Glomerular visceral epithelial cell (primary cell): ENCODE measurements at regions not wholly inside any gene's neighbourhood (a gene's known extent, or its start where the extent isn't known, plus 50 kb on each side); places are given as distances from the start of the nearest gene placed in this dataset.

ENCODE experiments used
- DNase-seq: peaks from one replicate; pipeline ENCODE4 v3.0.0-alpha.2; 2016; ENCODE audit errors: extremely low spot score

DNA sequence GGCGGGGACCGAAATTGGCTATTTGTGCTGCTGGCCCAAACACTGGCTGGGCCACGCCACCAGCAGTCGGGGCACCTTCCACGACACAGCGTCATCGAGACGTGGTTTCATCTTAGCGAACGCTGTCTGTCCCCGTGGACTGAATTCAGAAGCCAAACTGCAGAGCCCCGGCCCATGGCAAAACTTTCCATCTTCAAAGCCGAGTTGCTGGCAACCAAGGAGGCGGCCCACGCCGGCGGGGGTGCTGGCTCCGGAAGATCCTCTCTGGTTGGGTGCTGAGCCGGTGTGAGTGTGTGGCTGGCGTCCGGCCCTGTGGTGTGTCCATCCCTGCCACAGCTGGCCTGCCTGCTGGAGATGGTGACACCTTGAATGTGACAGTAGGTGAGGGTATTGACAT is 96.6 kb upstream of the ADRA2C start:
- no peak for DNase-seq

DNA sequence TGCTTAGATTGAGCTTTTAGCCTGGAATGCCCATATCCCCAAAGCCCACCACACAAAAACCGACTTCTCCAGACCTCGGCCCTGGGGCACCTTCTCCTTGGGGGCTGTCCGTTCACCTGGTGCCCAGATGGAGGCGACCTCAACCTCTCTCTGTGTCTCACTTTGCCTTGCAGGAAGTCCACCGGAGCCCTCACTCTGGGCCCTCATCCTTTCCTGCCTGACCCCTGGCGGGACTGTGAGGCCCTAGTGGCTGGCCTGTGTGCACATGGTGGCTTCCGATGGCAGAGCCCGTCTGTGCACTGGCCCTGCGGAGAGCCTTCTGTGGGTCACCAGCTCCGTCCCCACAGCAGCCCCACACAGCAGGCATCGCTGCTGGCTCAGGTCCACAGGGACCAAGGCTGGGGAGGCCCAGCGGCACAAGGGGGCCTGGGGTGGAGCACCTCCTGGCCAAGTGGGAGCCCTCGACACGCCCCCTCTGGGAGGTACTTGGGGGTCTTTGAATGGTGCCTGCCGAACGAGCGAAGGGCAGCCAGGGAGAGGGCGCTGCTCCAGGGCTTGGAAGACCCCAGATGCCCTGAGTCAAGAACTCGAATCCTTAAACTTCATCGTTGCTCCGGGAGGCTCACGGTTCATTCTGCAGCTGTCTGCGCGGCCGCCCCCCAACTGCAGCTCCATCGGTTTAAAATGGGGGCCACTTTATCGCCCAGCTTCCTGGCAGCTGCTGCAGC is 97.2 kb upstream of the ADRA2C start:
- no peak for DNase-seq

DNA sequence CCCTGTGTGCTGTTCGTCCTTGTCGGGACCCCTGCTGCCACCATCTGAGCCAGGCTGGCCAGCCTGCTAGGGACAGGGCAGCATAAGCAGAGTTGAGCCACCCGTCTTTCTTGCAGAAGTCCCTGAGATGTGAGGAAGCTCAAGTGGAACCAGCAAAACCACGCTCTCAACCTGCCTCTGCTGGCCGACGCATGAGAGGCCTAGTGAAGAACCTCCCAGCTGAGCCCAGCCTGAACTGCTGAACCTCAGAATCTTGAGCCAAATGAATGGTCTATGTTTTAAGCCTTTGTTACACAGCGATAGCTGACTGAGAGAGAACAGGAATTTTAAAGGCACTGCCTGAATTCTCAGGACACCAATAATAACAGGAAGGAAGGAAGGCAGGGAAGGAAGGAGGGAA is 98.9 kb upstream of the ADRA2C start:
- DNase-seq, result no peak

DNA sequence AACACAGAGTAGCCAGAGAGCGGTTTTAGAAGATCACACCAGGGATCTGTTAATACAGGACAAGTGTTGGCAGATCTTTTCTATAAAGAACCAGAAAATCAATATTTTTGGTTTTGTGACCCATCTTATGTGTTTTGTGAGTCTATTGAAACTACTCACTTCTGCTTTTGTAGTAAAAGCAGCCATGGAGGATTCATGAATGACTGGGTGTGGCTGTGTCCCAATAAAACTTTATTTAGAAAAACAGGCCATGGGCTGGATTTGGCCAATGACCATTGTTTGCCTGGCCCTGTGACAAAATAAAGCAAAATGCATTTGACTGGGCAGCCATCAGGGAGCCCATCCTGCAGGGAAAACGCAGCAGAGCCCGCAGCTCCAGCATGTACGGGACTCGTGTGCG is 99.9 kb upstream of the ADRA2C start:
- DNase-seq, result no peak

DNA sequence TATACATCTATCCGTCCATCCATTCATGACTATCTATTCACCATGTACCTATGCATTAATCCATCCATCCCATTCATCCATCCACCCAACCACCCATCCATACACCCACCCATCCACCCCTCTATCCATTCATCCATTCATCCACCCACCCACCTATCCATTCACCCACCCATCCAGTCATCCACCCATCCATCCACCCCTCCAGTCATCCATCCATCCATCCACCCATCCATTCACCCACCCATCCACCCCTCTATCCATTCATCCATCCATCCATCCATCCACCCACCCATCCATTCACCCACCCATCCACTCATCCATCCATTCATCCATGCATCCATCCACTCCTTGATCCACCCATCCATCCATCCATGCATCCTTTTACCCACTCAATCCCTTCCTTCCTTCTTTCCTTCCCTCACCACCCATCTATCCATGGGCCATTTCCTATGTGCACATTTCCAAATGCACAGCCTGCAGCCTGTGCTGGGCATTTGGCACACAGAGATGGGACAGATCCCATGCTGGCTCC is 100.8 kb upstream of the ADRA2C start:
- no peak for DNase-seq

DNA sequence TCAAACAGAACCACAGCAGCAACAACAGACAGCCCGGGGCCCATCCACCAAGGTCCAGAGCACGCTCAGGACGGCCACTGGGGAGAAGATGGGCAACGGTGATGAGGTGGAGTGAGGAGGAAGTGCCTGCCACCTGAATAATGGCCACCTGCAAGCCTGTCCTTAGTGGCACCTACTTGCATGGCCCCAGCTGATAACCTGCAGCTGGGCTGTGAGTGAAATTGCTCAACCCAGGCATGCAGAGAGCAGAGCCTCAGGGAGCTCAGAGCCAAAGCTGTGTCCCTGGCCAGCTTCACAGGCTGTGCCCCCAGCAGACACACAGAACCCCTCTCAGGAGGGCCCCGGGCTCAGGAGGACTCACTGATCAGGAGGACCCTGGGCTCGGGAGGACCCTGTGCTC is 102.4 kb upstream of the ADRA2C start:
- DNase-seq, result no peak

DNA sequence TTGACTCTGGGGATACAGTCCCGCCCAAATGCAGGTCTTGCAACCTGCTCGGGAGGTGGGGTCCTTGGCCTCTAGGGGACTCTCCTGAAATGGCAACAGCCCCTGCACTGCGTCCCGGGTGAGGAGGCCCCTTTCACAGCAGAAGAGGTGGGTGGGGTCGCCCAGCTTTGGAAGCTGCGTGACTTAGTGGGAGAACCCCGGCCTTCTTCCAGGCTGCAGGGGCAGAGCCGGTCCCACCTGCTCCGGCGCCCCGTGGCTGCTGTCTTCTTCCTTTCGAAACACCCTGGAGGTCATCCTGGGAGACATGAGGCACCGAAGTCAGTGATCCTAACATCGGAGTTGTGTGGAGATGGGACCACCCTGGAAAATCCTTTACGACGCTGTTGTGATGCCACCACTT is 103.7 kb upstream of the ADRA2C start:
- no peak for DNase-seq

DNA sequence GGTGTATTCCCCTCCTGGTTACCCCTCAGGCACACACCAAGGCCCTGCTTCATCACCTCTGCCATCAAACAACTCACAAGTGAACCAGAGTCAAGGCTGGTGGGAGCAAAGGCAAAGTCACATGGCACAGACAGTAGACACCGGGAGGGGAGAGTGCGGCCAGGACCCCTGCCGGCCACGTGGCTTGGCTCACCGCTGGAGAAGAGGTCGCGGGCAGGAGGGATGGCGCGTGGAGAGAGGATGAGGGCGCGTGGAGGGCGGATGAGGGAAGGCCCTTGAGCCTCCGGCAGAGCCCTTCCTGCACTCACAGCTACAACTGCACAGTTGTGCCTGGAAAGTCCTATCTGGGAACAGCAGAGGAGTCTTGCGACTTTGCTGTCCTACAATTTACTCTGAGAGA is 104.2 kb upstream of the ADRA2C start:
- no peak for DNase-seq

DNA sequence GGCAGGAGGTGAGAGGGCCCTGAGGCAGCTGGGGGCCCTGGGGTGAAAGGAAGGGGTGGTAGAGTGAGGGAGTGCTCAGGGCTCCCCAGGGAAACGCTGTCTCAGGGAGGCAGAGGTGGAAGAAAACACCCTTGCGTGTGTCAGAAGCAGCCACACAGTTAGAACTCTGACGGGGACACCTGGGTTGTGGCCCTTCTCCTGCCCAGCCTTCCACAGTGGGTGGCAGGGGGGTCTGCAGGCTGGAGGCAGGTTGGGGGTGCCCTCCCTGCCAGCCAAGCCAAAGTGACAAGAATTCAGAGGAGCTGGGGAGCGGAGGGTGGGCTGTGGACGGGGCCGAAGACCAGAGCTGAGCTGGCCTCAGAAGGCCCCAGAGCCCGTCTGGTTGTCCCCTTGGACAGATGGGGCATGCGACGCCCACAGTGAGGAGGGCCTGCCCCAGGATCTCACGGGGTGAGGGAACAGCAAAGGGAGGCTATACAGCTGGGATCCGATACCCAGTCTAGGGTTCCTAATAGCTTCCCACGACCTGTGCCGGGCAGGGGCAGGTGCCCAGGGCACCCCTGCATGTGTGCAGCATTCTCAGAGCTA is 105.2 kb upstream of the ADRA2C start:
- DNase-seq, result no peak

DNA sequence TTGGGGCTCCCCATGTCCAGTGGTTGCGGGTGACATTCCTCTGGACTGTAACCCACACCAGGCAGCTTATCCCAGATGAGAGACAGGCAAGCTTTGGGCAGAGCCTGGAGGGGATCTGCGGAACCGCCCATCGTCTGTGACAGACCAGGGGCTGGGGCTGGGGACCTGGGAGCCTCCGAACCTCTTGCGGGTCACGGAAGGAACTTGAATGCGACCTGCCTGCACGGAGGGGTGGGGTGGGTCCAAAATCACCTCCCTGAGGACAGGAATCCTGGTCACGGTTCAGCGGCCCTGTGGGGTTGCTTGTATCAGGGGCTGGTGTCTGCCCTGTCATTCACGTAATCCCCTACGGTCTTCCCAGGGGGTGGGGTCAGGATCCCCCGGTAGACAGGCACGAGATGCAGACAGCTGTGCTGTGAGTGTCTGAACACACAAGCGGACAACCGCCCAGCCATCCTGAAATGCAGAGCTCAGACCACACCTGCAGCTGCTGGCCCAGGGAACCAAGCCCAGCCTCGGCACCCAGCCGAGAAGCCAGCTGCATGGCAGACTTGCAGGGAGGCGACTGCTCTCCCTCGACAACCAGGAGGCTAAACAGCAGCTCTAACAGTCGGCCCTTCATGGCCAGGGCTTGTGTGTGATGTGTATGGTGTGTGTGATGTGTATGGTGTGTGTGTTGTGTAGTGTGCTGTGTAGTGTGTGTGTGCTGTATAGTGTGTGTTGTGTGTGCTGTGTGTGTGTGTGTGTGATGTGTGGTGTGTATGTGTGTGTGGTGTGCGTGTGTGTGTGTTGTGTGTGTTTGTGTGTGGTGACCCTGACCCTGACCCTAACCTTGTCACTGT is 105.9 kb upstream of the ADRA2C start:
- DNase-seq, result no peak

DNA sequence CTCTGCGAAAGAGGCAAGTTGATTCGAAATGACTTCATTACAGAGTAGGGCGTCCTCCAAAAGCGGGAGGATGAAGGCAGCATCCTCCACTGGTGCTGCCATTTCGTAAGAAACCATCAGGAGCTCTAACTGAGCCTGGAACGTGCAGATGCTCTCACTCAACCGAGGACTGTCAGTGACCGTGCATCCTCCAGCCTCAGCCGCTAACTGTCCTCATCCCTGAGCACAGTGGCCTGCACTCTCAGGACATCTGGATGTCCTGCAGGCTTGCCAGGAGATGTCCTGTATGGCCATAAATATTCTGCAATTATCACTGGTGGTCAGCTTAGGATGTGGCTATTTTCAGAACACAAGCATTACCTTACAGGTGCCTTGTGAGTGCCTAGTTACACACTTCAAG is 107.1 kb upstream of the ADRA2C start:
- no peak for DNase-seq

DNA sequence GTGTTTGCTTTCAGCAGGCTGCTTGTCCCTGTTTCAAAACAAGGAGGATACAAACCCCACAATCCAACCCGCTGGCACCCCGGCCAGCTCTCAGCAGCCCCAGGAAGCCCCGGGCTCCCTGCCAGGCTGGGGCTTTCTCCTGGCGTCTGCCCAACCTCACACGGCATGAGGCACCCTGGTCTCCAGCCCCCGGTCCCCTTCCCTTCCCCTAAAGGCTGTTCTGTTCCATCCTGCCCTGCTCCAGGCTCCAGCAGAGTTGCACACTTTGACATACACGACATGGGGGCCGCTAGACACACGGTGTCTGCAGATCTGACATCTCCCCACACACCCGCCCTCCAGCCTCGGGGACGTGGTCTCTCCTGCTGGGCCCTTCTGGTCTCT is 107.7 kb upstream of the ADRA2C start:
- no peak for DNase-seq

DNA sequence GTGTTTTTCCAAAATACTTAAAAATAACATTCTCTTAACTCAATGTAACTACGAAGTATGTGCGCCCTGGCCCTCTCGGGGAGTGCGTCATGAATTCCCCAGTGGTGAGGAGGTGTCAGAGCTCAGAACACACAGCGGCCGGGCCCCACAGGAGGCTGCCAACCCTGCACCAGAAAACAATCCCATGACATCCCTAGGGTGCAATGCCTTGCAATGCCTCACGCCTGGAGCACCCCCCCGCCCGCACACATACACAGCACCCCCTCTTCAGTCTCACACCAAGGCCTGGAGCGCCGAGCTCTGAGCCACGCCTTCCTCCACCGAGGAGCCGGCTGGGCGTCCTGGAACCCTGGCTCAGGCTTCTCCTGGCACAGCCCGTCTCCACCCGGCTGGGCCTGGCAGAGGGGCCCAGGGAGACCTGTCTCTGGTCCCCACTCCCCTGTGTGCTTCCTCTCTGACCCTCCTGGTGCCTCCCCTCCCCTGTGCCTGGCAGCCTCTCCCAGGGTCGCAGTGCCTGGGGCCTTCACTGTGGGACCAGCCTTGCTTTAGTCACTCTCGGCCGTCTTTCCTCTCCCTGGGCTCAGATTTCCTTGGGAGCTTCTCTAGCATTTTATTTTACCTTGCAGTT is 108.2 kb upstream of the ADRA2C start:
- no peak for DNase-seq

DNA sequence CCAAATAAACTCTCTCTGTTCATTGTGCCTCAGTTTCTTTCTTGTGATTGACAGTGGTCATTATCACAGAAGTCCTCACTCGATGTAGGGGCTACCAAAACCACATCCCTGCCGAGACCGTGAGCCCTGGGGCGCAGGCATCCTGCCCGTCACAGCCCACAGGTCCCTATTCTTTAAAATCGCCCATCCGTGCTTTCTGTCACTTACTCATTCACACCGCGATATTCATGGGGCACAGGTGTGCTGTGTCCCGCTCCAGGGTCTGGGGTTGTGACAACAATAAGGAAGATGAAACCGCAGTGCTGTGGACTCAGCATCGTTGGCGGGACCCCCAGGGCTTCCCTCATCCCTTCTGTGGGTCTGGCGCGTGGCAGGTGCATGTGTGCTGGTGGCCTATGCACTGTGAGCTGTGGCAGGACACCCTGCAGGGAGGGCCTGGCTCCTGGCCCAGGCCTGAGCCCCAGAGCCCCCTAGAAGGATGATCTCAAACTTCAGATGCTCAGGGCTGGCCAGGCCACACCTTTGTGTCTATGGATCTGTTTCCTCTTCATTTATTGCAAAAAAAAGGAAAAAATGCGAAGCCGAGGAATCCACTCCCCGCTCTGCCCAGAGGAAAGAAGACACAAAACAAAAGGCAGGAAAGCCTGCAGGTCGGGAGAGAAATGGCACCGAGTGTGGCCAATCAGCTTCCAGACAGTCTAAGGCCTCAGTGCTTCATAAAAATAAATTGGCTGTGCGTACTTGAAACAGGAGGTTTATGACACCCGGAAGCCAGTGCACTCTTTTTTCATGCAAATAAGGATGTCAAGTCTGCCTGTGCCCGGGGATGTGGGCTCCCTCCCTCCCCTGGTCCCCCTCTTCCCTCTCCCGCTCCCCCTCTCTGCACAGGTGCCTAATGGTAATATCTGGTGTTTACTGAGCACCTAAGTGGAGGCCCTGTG is 109.5 kb upstream of the ADRA2C start:
- DNase-seq, result no peak

DNA sequence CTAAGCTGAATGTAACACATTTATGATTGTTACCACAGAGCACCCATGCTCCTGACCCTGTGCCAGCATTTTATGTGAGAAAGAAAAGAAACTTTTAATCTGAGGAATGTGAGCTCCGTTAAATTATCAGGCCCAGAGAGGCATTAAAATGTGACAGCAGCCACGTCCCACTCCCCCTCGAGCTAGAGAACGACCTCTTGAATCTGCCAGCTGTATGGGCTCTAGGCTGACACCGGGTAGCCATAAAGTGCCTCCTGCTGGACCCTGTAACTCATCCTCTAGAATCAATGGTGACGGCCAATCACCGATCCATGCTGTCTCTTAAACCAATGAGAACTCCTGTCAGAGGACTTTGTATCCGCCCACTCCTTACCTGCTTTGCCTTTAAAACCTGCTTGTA is 110.2 kb upstream of the ADRA2C start:
- DNase-seq, result no peak

DNA sequence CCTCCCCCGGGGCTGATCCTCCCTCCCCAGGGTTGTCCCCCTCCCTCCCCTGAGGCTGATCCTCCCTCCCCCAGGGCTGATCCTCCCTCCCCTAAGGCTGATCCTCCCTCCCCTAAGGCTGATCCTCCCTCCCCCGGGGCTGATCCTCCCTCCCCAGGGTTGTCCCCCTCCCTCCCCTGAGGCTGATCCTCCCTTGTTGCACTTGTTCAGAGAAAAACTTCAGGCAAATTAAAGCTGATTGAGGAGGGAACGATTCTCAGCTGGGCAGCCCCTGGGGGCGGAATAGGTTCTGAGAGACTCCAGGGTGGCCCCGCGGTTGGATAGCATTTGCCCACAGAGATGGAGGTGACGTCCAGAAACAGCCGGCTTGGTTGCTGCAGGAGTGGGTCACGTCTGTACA is 110.7 kb upstream of the ADRA2C start:
- no peak for DNase-seq

DNA sequence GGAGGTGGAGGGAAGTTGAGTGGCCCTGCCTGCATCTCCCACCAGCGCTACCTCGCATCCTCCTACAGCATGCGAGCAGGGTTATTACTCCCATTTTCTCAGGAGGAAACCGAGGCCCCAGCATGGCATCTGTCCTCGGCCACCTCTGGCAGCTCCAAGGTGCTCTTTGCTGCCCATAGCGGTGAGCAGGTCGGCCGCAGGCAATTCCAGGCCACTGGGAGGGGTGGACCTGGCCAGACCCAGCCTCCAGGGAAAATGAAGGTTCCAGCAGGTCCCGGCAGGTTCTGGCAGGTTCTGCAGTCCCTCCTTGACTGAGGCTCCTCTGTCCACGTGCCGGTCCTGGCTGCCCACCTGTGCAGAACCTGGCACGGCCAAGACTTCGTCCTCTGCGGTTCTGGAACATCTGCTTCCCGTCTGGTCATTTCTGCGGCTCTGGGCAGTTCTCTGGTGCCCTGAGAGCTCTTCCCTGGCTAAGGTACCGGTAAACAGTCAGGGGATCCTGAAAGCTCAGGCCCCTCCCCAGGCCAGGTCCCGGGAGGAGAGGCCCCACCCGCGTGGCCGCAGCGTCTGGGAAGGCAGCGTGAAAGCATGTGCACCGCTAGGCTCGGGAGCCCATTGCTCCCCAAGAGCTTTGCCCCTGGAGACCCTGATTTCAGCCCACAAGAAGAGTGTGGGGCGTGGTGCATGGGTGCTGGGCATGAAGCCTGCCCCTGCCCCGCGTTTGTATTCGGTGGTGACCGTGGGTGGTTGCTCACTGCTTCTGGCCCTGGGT is 112.0 kb upstream of the ADRA2C start:
- DNase-seq, result no peak

DNA sequence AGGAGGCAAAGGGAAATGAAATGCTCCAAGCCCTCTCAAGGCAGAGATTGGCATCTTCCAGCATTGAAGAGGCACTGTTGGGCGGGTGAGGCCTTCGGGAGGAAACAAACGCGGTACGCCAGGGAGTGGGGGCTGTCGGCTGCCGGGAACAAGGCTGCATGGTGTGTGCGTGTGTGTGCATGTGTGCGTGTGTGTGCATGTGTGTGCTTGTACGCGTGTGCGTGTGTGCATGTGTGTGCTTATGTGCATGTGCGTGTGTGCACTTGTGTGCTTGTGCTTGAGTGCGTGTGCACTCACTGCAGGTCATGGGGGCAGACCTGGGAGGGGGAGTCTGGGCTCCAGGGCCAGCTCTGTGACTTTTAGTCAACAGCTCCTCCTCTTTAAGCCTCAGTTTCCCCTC is 113.6 kb upstream of the ADRA2C start:
- DNase-seq, result no peak

DNA sequence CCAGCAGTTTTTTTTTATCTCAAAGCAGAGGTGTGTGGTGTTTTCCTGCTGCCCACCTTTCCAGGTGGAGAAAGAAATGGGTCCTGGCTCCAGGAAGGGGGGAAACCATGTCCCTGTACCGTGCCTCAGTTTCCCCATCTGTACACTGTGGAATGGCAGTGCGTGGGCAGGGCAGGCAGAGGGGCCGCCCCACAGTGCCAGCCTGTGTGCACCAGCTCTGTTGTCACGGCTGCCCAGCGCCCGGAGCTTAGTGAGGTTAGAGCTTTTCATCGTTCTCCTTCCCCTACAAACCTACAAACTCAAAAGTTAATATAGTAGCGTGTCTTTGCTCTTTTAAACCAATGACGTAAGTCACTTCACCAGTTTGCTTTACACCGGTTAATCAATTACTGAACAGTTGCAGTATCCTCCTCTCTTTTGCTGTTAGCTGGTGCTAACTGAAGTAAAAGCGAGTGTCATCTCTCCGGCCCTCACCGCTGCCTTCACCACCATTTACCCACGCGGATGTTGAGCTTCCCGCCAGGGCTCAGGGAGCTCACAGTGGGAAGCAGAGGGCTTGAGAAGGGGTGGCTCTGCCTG is 114.8 kb upstream of the ADRA2C start:
- DNase-seq, result no peak

DNA sequence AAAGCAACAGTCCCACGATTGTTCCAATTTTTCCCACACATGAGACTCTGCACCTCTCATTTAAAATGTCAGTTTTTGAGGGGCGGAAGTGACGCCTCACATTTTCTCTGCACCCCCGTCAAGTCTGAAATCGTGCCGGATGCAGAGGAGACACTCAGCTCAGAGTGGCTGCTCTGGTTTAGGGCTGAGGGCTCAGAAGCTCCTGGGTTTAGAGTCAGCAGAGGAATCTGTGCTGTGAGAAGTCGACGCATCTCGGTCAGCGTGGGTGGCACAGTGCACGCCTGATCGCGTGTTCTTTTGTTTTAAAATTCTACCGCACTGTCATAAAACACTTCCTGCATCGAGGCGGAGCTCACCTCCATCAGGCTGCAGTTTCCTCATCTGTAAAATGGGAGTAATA is 116.7 kb upstream of the ADRA2C start:
- no peak for DNase-seq
